Breast epithelium (tissue), 4 donors: ENCODE measurements at regions not wholly inside any gene's neighbourhood (a gene's known extent, or its start where the extent isn't known, plus 50 kb on each side); places are given as distances from the start of the nearest gene placed in this dataset.
"Not testable (repeated sequence)": the region's sequence is repeated elsewhere in the genome, so short reads cannot be mapped to it uniquely, and the experiment has no call there.

Experiments
- DNase-seq, 2 donors: peaks; one replicate each; pipeline ENCODE4 v3.0.0-alpha.2; 2019; ENCODE audit warnings: low spot score in 2 of 2
- H3K27ac ChIP-seq, 2 donors: fragments of 200-600 bp; sonication (generic) in 1 of 2; one replicate each; pipeline ENCODE4 v1.5.1; 2016 to 2019; ENCODE audit warnings: mild to moderate bottlenecking in 1 of 2
- H3K27me3 ChIP-seq, 2 donors: fragments of 200-600 bp; sonication (generic) in 1 of 2; one replicate each; pipeline versions ENCODE4 v1.5.1 to v1.6.0; 2017 to 2019; ENCODE audit warnings: control low read depth in 1 of 2, mild to moderate bottlenecking in 1 of 2
- H3K36me3 ChIP-seq: fragments of 200-600 bp; one replicate; pipeline ENCODE4 v1.5.1; 2019
- H3K4me1 ChIP-seq, 2 donors: fragments of 200-600 bp; sonication (generic); one replicate each; pipeline ENCODE4 v1.5.1; 2016 to 2019; ENCODE audit warnings: control low read depth in 1 of 2
- H3K4me3 ChIP-seq, 3 donors: fragments of 200-600 bp; sonication (generic); 1 replicate in 2 of 3; 2 replicates in 1 of 3; pipeline ENCODE4 v1.5.1; 2016 to 2019; ENCODE audit warnings: mild to moderate bottlenecking in 3 of 3, moderate library complexity in 2 of 3
- H3K9me3 ChIP-seq, 2 donors: fragments of 200-600 bp; sonication (generic) in 1 of 2; one replicate each; pipeline ENCODE4 v1.5.1; 2016 to 2019; ENCODE audit warnings: control low read depth in 1 of 2
- CTCF ChIP-seq, 3 donors: fragments of 450-650 bp; IDR thresholded peaks; one replicate each; pipeline ENCODE4 v1.5.1; 2016 to 2017; ENCODE audit warnings: antibody characterized with exemption in 3 of 3, mild to moderate bottlenecking in 3 of 3, moderate library complexity in 3 of 3
- POLR2A ChIP-seq: fragments of 450-650 bp; IDR thresholded peaks from one replicate; pipeline ENCODE4 v1.6.1; 2016; ENCODE audit warnings: antibody characterized with exemption, mild to moderate bottlenecking, moderate library complexity
- POLR2AphosphoS5 ChIP-seq, 3 donors: sonication (generic); formaldehyde crosslinking; IDR thresholded peaks; one replicate each; pipeline ENCODE4 v1.6.1; 2017; ENCODE audit warnings: antibody characterized with exemption in 3 of 3
- intact Hi-C: fragments of 100-400 bp; cut with DNase I; formaldehyde crosslinking; loops from one replicate; pipeline ENCODE4 v1.15.1; 2023; ENCODE audit warnings: low total_unique reads

GRCh38 chr13:81568824-81569223, 1227.9 kb upstream of the SPRY2 start:
- intact Hi-C loops, result no loop called here
- no peaks in the 10 kb centered on the region for H3K4me1 ChIP-seq
- no peak for DNase-seq
- no peak overlapping the region for H3K4me3 ChIP-seq
- no peak overlapping the region for H3K27ac ChIP-seq
- no peaks in the 10 kb centered on the region for H3K36me3 ChIP-seq
- no peaks in the 10 kb centered on the region for H3K9me3 ChIP-seq
- TF ChIP-seq CTCF (IDR thresholded peaks at IDR 0.05) (no peak), POLR2A (no peak), POLR2AphosphoS5 (IDR thresholded peaks at IDR 0.05) (no peak)
- H3K27me3 ChIP-seq, result no peaks in the 10 kb centered on the region

GRCh38 chr13:81565849-81566248, 1224.9 kb upstream of the SPRY2 start:
- Histone ChIP-seq H3K4me1 (no peaks in the 10 kb centered on the region), H3K36me3 (no peaks in the 10 kb centered on the region), H3K27me3 (no peaks in the 10 kb centered on the region), H3K27ac (no peak overlapping the region), H3K4me3 (no peak overlapping the region), H3K9me3 (no peaks in the 10 kb centered on the region)
- DNase-seq, result no peak
- TF ChIP-seq CTCF (IDR thresholded peaks at IDR 0.05) (no peak), POLR2A (no peak), POLR2AphosphoS5 (IDR thresholded peaks at IDR 0.05) (no peak)
- intact Hi-C loops, result no loop called here

GRCh38 chr13:81563091-81563490, 1222.2 kb upstream of the SPRY2 start:
- H3K4me1 ChIP-seq, result no peaks in the 10 kb centered on the region
- no peak overlapping the region for H3K27ac ChIP-seq
- H3K4me3 ChIP-seq, result no peak overlapping the region
- no peaks in the 10 kb centered on the region for H3K9me3 ChIP-seq
- TF ChIP-seq POLR2AphosphoS5 (IDR thresholded peaks at IDR 0.05), result no peak
- no peak for TF ChIP-seq POLR2A
- no peak for TF ChIP-seq CTCF (IDR thresholded peaks at IDR 0.05)
- H3K27me3 ChIP-seq, result no peaks in the 10 kb centered on the region
- H3K36me3 ChIP-seq, result no peaks in the 10 kb centered on the region
- no peak for DNase-seq
- intact Hi-C loops, result no loop called here

GRCh38 chr13:81562598-81562997, 1221.7 kb upstream of the SPRY2 start:
- TF ChIP-seq POLR2AphosphoS5 (IDR thresholded peaks at IDR 0.05), result no peak
- no peak for TF ChIP-seq POLR2A
- TF ChIP-seq CTCF (IDR thresholded peaks at IDR 0.05), result no peak
- intact Hi-C loops, result no loop called here
- H3K27me3 ChIP-seq, result no peaks in the 10 kb centered on the region
- no peak for DNase-seq
- H3K9me3 ChIP-seq, result no peaks in the 10 kb centered on the region
- H3K36me3 ChIP-seq, result no peaks in the 10 kb centered on the region
- no peaks in the 10 kb centered on the region for H3K4me1 ChIP-seq
- H3K4me3 ChIP-seq, result no peak overlapping the region
- no peak overlapping the region for H3K27ac ChIP-seq

- TF ChIP-seq POLR2AphosphoS5 (IDR thresholded peaks at IDR 0.05), result no peak
- TF ChIP-seq CTCF (IDR thresholded peaks at IDR 0.05), result no peak
- TF ChIP-seq POLR2A, result no peak
These were observed 1210.1 kb upstream of the SPRY2 start for GRCh38 chr13:81551036-81551435.

GRCh38 chr13:81546294-81546693, 1205.4 kb upstream of the SPRY2 start:
- H3K4me3 ChIP-seq, H3K36me3 ChIP-seq, H3K27ac ChIP-seq, H3K27me3 ChIP-seq, DNase-seq, H3K9me3 ChIP-seq, H3K4me1 ChIP-seq: not testable (repeated sequence)
- intact Hi-C loops, result loop anchor here (5.0 kb wide), 1 partner anchor 1301 kb away; no protein-coding TSS in a partner anchor

More at GRCh38 chr13:81551036-81551435, 1210.1 kb upstream of the SPRY2 start:
- H3K4me3 ChIP-seq, result no peak overlapping the region
- intact Hi-C loops, result no loop called here
- no peaks in the 10 kb centered on the region for H3K27me3 ChIP-seq
- H3K9me3 ChIP-seq, result peaks cover 5 to 7% of the 10 kb centered on the region in 2 donors
- DNase-seq, result no peak
- no peaks in the 10 kb centered on the region for H3K36me3 ChIP-seq
- H3K4me1 ChIP-seq, result no peaks in the 10 kb centered on the region
- no peak overlapping the region for H3K27ac ChIP-seq
